UCSD-AML1 (cell line): ENCODE measurements at regions not wholly inside any gene's neighbourhood (a gene's known extent, or its start where the extent isn't known, plus 50 kb on each side); places are given as distances from the start of the nearest gene placed in this dataset.
A peak's percentile ranks its signal among the peaks of the same experiment; 100 is the strongest.

Experiments used
- DNase-seq: peaks from one replicate; lab custom pipeline; 2025; ENCODE audit not compliant: unreplicated experiment; lab: John Stamatoyannopoulos, UW

- DNase-seq, result no peak
Observed at GRCh38 chr2:145609951-145610350, 1090.0 kb upstream of the ZEB2 start.

GRCh38 chr2:145601361-145601925 lies 1081.5 kb upstream of the ZEB2 start:
- DNase-seq, result no peak

- no peak for DNase-seq
Observed at GRCh38 chr2:145600811-145601210, 1080.9 kb upstream of the ZEB2 start.

- no peak for DNase-seq
Observed at GRCh38 chr2:145599756-145600155, 1079.8 kb upstream of the ZEB2 start.

GRCh38 chr2:145598434-145598833 lies 1078.5 kb upstream of the ZEB2 start:
- no peak for DNase-seq

GRCh38 chr2:145597809-145598208 lies 1077.9 kb upstream of the ZEB2 start:
- no peak for DNase-seq

- DNase-seq, result no peak
Observed at GRCh38 chr2:145597006-145597405, 1077.1 kb upstream of the ZEB2 start.

GRCh38 chr2:145596416-145596815 lies 1076.5 kb upstream of the ZEB2 start:
- DNase-seq, result no peak

- DNase-seq, result no peak
Observed at GRCh38 chr2:145595296-145595695, 1075.4 kb upstream of the ZEB2 start.

GRCh38 chr2:145593991-145594614 lies 1074.2 kb upstream of the ZEB2 start:
- peak; percentile 5 for DNase-seq

GRCh38 chr2:145593280-145593679 lies 1073.4 kb upstream of the ZEB2 start:
- no peak for DNase-seq

- DNase-seq, result no peak
Observed at GRCh38 chr2:145592361-145592760, 1072.4 kb upstream of the ZEB2 start.

GRCh38 chr2:145591109-145591809 lies 1071.3 kb upstream of the ZEB2 start:
- no peak for DNase-seq

GRCh38 chr2:145587922-145588321 lies 1068.0 kb upstream of the ZEB2 start:
- DNase-seq, result no peak

GRCh38 chr2:145584353-145584752 lies 1064.4 kb upstream of the ZEB2 start:
- no peak for DNase-seq

- no peak for DNase-seq
Observed at GRCh38 chr2:145573608-145574007, 1053.7 kb upstream of the ZEB2 start.

- DNase-seq, result no peak
Observed at GRCh38 chr2:145572238-145572637, 1052.3 kb upstream of the ZEB2 start.

- no peak for DNase-seq
Observed at GRCh38 chr2:145569108-145569507, 1049.2 kb upstream of the ZEB2 start.

GRCh38 chr2:145563741-145564615 lies 1044.1 kb upstream of the ZEB2 start:
- DNase-seq, result no peak

GRCh38 chr2:145561152-145561551 lies 1041.2 kb upstream of the ZEB2 start:
- no peak for DNase-seq

GRCh38 chr2:145558617-145559350 lies 1038.9 kb upstream of the ZEB2 start:
- DNase-seq, result no peak
